Myocyte (in vitro differentiated cells): ENCODE measurements at regions not wholly inside any gene's neighbourhood (a gene's known extent, or its start where the extent isn't known, plus 50 kb on each side); places are given as distances from the start of the nearest gene placed in this dataset.
"Not testable (repeated sequence)": the region's sequence is repeated elsewhere in the genome, so short reads cannot be mapped to it uniquely, and the experiment has no call there.

Experiments
- DNase-seq: peaks from one replicate; pipeline ENCODE4 v3.0.0-alpha.2; 2012; ENCODE audit warnings: low read depth

DNA sequence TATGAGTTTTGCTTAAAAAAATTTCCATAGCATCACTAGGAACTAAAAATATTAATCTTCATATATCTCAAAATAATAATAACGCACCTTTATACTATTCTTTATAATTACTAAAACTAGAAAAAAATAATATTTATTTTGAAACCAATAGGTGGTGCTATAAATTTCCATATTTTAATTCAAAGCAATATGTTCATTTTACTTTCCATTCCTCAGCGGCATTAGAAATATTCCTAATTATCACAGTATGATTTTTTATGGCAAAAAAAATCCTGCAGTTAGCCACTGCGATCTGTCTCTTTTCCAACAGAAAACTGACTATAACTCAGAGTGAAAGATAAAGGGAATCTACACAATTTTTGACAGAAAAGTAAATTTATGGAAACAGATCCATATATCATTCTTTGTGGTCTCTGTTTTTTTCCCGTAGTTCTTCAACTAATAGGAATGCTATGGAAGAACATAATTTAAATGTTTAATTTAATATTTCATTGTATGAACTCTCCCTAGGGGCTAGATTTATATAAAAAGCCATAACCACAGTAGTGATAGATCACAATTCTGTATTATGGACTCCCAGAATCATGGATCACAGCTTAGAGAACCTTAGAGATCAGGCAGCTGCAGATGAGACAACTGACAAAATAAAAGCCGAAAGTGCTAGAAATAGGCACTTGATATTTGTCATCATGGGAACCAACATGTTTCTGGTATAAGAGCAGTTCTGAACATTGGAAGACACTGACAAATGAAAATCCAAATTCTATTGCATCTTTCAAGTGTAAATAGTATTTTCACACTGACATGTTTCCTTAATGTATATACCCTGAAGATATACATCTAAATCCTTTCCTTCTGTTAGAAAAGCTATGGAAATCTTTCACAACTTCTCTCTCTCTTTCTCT lies 167.7 kb upstream of the MPDZ start:
- peak; percentile 5 for DNase-seq

DNA sequence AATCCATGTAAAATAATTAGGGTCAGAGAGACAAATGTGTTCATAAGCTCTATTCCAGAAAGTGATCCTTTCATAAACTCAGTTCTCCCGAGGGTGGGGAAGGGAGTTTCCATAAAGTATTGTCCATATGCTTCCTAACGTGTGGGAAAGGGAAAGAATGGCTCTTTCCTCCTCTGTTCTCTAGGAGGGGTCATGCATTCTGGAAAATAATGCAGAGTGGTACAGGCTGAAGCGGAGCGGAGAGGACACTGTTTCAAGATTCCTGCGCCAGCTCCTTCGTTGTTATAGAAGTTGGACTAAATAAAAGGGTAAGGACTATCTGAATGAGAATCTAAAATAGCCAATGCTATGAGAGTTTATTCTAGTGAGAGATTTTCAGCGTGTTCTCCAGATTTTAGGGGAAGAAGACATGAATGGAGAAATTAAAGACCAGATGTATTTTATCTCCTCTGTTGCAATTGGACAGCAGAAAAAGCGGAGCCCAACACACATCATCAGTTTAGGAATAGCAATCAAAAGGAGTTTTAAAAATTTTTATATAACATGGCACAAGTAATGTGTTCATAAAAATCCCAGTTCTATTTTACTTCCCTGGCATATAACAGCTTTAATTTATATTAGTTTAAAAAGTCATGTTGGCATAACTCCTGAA lies 166.9 kb upstream of the MPDZ start:
- no peak for DNase-seq

DNA sequence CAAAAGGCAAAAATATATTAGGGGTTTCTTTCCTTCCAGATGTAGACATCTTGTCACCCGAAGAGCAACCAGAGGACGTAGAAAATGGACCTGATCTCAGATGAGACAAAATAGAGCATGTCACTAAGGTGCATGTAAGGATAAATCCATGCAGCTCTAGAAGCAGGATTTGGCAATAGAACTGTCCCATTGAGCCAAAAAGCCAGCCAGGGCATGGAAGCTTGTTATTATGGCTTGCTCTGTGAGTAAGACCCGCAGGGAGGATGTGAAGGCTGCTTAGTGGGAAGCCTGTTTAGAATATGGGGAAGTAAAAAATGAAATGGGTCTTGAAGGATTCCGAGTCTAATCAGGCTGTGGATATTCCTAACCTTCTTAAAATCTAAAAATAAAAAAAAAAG lies 165.6 kb upstream of the MPDZ start:
- DNase-seq = no peak

DNA sequence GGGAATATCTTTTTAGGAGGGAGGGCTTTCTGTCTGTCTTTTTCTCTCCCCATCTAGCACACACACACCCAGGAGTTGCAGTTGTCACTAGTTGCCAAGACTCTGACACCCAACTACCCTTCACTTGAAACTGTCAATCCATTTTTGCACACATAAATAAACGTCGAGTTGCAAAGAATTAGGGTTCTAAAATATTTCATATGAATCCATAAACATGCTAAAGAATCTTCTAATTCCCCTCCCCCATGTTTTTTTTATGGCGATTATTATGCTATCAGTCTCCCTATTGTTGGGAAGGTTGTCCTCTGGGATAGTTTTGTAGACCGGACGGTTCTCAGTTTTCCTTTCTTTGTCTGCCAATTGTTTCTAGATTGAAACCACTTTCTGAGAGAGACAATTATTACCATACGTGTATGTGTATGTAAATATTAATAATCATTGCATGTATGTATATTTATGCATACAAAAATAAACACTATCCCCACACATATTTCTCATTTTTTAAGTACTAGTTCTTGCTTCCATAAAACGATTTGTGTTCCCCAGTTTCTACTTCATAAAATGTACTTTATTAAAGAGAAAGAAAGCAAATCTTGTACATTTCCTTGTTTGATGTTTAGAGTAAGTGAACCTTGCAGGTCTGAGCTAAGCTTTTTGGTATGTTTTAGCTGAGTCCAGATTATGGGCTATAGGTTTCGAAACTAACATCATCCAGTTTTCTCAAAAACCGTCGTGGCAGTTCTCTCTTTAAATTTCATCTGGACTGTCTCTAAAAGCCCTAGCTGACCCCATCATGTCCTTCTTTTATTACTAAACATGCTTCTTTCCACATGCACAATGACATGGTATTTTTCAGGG lies 165.0 kb upstream of the MPDZ start:
- no peak for DNase-seq

DNA sequence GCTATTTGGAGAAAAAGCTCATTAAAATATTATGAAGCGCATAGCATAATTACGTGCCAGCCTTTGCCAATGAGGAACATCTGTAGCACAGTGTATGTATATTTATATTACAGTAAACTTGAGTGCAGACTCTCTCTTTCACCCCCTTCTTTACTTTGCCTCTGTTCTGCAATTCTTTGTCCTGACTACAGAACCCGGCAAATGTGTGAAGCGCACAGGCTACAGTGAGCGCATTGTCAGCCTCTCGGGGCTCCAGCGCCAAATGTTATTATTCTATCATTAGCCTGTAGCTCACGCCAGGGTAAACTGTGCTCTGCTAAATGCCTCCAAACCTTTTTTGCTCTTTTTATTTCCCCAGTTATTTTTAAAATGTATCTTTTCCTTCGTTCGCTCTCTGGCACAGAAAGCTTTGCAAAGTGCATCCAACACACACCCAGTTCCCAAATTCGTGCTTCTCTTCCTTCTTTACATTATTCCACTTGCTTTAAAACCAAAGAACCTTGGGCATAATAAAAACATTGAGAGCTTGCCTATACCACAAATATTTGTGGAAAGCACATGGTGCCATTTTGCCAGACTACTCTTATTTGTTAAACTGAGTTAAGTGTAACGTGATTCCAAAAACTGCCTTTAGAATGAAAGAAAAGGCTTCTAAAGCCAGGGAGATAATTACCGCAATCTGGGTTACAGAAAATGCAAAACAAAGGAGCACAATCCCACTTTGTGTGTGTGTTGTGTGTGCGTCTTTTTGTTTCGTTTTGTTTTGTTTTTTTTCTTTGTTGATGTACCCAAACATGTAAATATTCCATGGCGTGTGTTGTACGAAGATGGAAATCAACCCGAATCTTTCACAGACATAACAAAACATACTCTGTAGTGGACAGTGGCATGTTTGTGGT lies 164.1 kb upstream of the MPDZ start:
- no peak for DNase-seq

DNA sequence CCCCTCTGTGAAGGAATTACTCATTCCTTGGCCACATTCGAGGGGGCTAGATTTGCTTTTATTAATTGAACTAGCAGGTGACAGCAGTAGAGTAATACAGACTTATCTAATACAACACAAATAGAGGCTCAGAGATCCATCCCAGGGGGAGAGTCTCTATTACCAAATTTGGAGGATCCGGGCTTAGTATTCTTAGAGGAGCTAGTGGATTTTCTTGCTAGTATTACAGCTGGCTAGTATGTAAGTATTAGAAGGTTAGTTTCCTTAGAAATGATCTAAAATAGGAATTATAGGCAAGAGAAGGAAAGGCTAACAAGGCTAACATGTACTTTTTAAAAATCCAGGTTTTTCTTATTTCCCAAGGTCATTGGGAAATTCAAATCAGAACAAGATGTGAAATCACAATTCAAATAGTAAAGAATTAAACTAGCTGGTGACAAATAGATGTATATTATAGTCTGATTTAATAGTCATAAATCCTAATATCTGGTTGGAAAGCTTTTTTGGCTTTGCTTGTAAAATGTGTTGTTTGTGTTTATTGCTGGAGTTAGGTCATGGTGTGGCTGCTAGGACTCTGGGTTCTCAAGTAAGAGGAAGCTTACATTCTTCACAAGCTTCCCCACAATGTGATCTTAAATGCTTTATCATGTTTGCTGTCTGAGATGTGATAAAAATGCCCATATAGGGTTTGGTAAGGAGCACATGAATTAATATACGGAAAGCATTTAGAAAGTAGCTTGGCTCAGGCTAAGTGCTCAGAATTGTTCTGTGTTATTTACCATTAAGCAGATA lies 160.4 kb upstream of the MPDZ start:
- no peak for DNase-seq

DNA sequence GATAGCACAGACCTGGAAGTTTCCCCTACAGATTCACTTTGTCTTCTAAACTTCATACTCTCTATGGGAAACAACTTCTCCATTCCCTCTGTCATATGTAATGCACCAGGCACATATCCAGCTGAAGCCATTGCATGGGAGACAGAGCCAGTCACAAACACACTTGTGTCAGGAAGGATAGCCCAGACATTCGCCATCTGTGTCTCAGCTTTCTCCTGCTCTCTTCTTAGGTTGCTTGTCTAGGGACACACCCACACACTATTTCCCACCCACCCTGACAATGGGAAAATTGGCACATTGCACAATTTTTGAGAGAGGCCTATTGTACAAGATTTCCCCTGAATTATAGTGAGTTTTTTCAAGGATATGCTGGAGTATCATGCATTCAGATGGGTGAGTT lies 158.4 kb upstream of the MPDZ start:
- no peak for DNase-seq

DNA sequence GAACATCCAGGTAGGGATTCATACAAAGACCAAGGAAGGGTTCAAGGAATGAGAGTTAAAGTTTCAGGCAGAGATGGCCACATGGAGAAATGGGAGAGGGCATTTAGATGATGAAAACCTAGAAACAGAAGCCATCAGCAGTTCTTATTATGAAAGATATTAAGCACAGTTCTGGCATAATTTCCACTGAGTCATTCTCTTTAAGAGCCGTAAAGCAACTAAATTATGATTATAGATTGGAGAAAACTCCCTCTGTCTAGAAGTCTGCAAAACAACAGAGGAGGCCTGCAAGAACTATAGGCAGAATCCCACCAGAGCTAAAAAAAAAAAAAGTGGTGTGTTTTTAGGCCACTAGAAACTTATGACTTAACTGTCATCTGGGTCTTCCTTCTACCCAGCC lies 157.1 kb upstream of the MPDZ start:
- no peak for DNase-seq

DNA sequence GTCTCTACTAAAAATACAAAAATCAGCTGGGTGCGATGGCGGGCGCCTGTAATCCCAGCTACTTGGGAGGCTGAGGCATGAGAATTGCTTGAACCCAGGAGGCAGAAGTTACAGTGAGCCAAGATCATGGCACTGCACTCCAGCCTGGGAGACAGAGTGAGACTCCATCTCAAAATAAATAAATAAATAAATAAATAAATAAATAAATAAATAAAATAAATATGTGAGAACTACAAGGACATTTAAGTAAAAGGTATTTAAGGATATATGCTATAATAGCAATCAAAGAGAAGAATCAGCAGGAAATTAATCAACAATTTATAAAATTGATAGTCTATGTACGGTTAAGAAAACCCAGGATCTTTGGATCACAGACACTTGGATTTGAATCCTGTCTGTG lies 154.0 kb upstream of the MPDZ start:
- not testable (repeated sequence) for DNase-seq

DNA sequence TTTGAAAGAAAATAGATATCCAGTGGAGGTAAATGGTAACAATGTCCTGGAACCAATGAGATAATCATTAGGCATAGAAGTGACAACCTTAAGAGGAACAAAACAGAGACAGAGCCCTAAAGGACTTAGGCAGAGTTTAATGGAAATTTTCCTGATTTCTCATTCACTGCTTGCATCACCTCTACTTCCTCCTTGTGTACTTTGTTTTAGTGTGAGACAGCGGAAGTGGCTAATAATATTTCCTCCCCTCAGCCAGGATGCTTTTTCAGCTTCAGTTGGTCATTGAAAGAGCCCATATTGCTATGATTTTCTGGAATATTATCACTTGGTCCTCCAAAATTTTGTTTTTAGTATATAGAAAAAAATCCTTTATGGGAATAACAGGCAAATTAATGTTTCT lies 153.4 kb upstream of the MPDZ start:
- no peak for DNase-seq

DNA sequence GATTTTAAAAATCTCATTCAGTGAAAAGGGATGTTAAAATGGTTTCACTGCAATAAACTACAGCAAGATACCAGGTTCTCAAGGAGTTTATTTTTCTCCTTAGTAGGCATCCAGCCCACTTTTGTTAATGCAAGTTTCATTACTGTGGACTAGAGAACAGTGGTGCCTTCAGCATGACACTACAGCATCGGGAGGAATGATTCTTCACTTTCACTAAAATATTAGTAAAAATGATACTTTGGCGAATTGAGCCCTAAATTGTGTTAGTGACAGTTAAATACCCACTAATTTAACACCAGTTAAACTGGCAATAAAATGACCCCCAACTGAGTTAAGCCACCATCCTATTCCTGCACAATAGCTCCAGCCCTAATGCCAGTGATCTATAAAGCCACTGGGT lies 152.2 kb upstream of the MPDZ start:
- DNase-seq = no peak

DNA sequence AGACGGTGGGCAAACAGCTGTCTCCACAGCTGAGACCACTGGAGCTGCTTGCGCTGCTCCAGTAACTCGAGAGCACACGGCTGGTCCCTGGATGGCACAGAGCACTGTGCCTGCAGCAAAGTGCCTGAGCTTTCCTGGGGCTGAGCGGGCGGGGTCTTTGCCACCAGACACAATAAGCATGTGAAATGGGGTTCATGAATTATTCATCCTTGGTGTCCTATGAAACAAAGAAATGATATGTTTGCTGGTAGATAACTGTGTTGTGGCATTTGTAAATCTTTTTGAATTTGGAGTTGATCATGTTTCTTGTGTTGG lies 151.7 kb upstream of the MPDZ start:
- no peak for DNase-seq

DNA sequence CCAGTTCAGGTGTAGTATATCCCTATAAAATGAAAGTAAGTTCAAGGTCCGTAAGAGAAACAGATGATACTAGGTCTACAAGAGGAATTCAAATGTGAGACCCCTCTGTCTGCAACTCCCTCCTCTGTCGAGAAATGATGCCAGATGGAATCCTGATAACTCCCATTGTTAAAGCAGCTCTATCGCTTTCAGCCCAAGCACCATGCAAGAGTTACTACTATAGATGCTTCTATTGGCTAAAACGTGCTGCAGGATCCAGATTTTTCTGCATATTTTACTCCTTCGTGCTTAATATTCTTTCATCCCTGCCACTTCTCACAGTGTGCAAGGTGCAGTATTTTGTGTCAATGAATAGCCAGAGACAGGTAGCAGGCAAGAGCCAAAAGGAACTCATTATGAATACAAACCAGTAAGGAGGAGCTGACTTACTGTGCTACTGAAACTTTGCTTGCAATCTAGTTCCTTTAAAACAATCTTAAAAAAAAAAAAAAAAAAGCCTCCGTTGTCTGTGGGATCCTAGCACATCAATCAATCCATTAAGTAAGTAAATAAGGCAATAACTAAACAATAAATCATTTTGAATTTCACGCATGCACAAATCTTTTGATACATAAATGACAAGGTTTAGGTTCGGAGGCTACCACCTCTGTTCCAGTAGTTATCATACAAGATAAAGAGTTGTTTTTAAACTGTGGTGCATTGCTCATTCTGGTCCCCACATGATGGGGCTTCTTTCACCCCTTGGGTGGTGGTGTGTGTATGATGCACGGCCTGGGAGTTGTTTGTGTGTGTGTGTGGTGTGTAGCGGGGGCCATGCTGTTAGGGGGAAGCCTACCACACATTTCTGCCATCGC lies 151.1 kb upstream of the MPDZ start:
- DNase-seq = no peak

DNA sequence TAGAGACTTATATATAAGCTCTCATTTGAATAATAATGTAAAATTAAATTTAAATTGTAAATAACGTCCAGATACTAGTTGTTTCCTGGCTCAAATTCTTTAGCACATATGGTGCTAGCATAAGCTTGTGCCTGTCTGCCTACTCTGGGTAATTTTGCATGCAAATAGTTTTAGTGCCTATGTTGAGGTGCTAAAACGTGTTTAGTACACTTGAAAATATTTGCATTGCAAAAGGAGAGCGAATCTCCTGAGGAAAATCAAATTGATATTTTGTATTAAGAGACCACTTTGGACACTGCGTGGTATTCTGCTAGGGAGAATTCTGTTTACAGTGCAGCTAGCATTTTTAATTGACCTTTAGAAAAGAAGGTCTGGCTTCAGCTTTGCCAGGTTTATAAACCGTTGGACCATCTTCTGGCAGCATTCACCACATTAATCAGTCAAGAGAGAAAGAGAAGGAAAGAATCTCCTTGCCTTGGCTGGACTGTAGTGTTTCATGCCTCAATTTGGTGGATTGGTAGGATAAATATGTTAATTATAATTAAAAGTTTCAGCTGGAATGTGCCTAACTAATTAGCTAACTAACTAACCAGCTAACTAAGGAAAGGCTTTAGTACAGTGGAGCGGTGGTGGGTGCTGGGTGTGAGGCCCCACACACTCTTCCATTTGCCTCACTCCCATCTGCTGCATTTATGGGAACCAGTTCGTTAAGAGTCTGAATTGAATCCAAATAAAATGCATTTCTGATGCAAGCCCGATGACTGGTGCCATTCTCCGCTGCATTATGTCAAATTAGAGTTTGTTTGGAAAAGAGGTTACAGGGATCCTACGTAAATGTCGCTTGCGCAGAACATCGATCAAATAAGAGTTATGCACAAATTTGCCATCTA lies 150.1 kb upstream of the MPDZ start:
- no peak for DNase-seq

DNA sequence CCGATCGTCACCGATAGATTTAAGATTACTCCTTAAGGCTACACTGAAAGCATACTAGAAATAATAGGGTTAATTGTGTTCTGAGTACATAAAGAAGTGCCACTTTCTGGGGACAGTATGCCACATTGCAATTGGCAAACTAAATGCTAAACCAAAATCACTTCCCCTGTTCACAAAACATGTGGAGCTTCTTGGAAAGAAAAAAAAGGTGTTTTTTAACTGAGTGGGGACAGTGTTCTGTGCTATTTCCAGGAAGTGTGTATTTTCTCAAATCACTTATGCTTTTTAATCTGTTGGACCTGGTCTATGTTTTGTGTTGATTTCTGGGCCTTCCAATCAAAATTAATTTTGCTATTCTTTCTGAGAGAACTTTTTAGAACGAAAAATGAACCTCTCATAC lies 149.3 kb upstream of the MPDZ start:
- DNase-seq = no peak

DNA sequence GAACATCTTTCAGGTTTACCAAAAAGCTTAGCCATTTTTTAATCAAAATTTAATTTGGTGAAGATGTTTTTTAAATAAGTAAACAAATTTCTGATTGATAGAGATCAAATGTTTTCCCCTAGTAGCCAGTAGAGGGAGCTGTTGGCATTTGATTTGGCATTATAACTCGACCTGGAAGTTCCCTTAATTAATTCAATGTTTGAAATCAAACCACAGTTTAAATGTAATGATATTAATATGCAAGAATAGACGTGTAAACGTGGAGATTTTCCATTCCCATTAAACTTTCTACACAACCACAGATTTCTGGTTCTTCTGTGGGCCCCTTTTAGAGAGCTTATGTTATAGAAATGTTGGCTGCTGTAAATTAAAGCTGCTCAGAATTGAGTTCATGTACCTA lies 148.1 kb upstream of the MPDZ start:
- peak; percentile 58 for DNase-seq

DNA sequence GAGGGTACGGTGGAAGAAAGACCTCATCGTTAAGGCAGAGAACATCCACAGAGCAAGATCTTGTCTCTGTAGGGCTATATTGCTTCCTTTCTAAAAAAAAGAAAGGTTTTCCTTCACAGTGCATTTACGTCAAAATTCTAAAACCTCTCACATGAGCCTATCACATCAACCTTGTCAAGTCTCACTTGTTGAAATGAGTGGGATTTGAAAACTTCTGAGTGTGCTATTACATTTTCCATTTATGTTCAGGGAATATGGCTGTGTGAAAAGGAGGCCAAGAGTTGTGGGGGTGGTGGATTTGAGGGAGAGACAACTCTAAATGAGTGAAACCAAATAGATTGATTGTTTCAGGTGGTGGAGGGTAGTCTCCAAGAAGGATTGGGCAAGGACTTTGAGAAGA lies 147.1 kb upstream of the MPDZ start:
- DNase-seq = no peak

DNA sequence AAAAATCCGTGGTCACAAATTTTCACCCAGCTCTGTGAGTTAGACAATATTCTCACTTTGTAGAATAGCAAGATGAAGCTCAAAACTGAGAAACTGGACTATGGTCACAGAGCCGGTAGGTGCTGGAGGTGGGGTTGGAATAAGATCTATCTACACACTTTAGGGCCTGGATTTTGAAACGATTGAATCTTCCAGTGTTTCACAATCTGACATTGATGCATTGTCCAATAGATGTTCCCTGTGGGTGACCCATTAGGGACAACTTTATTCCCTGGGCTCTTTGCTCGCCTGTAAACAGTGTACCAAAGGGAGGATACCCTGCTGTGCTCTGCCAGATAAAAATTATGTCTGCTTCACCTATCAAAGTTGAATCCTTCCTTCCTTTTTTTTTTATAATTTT lies 145.4 kb upstream of the MPDZ start:
- DNase-seq = no peak
